ENCODE measurements at regions not wholly inside any gene's neighbourhood (a gene's known extent, or its start where the extent isn't known, plus 50 kb on each side); places are given as distances from the start of the nearest gene placed in this dataset.

DNA sequence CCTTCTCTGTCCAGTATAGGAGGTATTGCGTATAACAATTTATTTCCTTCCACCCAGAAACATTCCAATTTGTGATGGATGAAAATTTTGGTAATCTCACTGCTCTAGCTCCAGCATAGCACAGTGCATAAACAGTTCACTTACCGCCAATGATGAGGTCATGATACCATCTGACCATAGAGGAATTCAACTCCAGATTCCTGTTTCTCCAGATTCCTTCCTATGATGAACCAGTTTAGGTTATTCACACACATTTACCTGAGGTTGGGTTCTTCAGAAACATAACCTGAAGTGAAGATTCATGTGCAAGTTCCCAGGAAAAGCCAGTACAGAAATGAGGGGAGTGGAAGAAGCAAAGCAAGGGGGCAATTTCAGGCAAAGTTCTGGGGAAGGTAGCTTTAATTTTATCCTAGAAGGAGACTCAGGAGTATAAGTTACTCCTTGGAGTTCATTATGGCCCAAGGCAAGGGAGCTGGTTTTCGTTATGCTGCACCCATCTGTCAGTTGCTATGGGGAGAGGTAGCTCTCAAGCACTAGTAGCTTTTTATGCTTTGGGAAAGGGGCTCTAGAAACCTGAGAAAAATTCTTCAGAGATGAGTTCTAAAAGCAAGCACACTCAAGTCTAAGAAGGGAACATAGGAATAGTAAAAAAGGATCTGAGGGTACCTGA, 121.6 kb downstream of the CASP12 start:
- TF ChIP-seq, protein P1, sequence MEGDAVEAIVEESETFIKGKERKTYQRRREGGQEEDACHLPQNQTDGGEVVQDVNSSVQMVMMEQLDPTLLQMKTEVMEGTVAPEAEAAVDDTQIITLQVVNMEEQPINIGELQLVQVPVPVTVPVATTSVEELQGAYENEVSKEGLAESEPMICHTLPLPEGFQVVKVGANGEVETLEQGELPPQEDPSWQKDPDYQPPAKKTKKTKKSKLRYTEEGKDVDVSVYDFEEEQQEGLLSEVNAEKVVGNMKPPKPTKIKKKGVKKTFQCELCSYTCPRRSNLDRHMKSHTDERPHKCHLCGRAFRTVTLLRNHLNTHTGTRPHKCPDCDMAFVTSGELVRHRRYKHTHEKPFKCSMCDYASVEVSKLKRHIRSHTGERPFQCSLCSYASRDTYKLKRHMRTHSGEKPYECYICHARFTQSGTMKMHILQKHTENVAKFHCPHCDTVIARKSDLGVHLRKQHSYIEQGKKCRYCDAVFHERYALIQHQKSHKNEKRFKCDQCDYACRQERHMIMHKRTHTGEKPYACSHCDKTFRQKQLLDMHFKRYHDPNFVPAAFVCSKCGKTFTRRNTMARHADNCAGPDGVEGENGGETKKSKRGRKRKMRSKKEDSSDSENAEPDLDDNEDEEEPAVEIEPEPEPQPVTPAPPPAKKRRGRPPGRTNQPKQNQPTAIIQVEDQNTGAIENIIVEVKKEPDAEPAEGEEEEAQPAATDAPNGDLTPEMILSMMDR (IDR thresholded peaks at IDR 0.05; ENCODE audit: borderline replicate concordance, extremely low read depth, low read length, poor library complexity, severe bottlenecking), result no peak
- no peak for TF ChIP-seq EZH2 (IDR thresholded peaks at IDR 0.05; ENCODE audit: borderline replicate concordance, low read depth, low read length, severe bottlenecking)

Measured in DND-41 (cell line).